ENCODE measurements at regions not wholly inside any gene's neighbourhood (a gene's known extent, or its start where the extent isn't known, plus 50 kb on each side); places are given as distances from the start of the nearest gene placed in this dataset.

GRCh38 chr4:141311246-141312204 lies 90.8 kb downstream of the ZNF330 start:
- H3K36me3 ChIP-seq (ENCODE audit: control insufficient read depth, insufficient read depth, low read length), result no peaks in the 10 kb centered on the region
- ATAC-seq, result no peak
- H3K79me2 ChIP-seq (ENCODE audit: control insufficient read depth, insufficient read depth, low read length), result no peaks in the 10 kb centered on the region
- no peak overlapping the region for H2AFZ ChIP-seq (ENCODE audit: low read depth, low read length)
- H3K9ac ChIP-seq (ENCODE audit: insufficient read depth in 1 of 2, low read depth in 2 of 2, low read length in 2 of 2), result no peak overlapping the region
- no peaks in the 10 kb centered on the region for H3K27me3 ChIP-seq (ENCODE audit: control insufficient read depth in 2 of 2, insufficient read depth in 2 of 2, low read length in 2 of 2)
- no peak for FAIRE-seq
- H3K27ac ChIP-seq (ENCODE audit: extremely low read depth, low read depth, low read length), result no peak overlapping the region
- H3K4me1 ChIP-seq (replicated peaks in 1 of 2; ENCODE audit: control insufficient read depth in 2 of 2, insufficient read depth in 2 of 2, low read length in 2 of 2), result no peaks in the 10 kb centered on the region
- 11% methylated on average over 3 of the region's 5 CpGs for WGBS (ENCODE audit: insufficient coverage, low coverage, missing lambda C conversion rate)
- intact Hi-C loops (cut with micrococcal nuclease) (no loop called here), in situ Hi-C loops (cut with MboI) (no loop called here)
- ChIA-PET CTCF (ENCODE audit: low intra/inter-chr PET ratio) (no interaction called here), POLR2A (interaction anchor here (0.9 kb wide), 1 partner anchor 9 kb away, joined by 5 read pairs; no protein-coding TSS in a partner anchor)
- no peaks in the 10 kb centered on the region for H4K20me1 ChIP-seq (replicated peaks; ENCODE audit: control insufficient read depth, insufficient read depth, low read length)
- no peak overlapping the region for H3K4me2 ChIP-seq (ENCODE audit: insufficient read depth, low read length)
- no peak overlapping the region for H3K4me3 ChIP-seq
- no peak for DNase-seq (ENCODE audit: extremely low read depth in 1 of 4, low spot score in 3 of 4)
- H3K9me3 ChIP-seq (replicated peaks; ENCODE audit: control insufficient read depth, insufficient read depth, low read depth, low read length), result no peaks in the 10 kb centered on the region
- TF ChIP-seq RBM25 (IDR thresholded peaks at IDR 0.05; ENCODE audit: low read depth, low read length, severe bottlenecking) (peak; percentile 27), ZFP36 (IDR thresholded peaks at IDR 0.05; ENCODE audit: low read depth, low read length, partially characterized antibody) (peak; percentile 38), CEBPG (CRISPR knock-in tag; IDR thresholded peaks at IDR 0.05) (no peak), CEBPG (tag; conservative IDR thresholded peaks at IDR 0.05 in 1 of 2, IDR thresholded peaks at IDR 0.05 in 1 of 2) (peak in 1 of 2 experiments; percentile 53; a peak in 1 of 4 replicates), ATF3 (IDR thresholded peaks at IDR 0.05) (no peak), ATF3 (CRISPR knock-in tag; conservative IDR thresholded peaks at IDR 0.05) (no peak)
- BruUV-seq (replicated peaks), result no TSS peak
- no peaks in the 10 kb centered on the region for H3K9me1 ChIP-seq (ENCODE audit: control insufficient read depth, insufficient read depth, low read length)
